Mucosa of rectum (tissue), 2 donors: ENCODE measurements at regions not wholly inside any gene's neighbourhood (a gene's known extent, or its start where the extent isn't known, plus 50 kb on each side); places are given as distances from the start of the nearest gene placed in this dataset.

Source experiments
- H3K27ac ChIP-seq, 2 donors: one replicate each; pipeline ENCODE4 v1.7.0; 2013; ENCODE audit warnings: inconsistent platforms in 2 of 2, low read depth in 2 of 2, low read length in 2 of 2
- H3K27me3 ChIP-seq, 2 donors: one replicate each; pipeline ENCODE4 v1.7.0; 2013; ENCODE audit warnings: low read length in 2 of 2; ENCODE audit not compliant: control insufficient read depth in 2 of 2, insufficient read depth in 2 of 2
- H3K36me3 ChIP-seq, 2 donors: one replicate each; pipeline ENCODE4 v1.7.0; 2013; ENCODE audit warnings: low read length in 2 of 2; ENCODE audit not compliant: control insufficient read depth in 2 of 2, insufficient read depth in 2 of 2
- H3K4me1 ChIP-seq, 2 donors: one replicate each; pipeline ENCODE4 v1.7.0; 2013; ENCODE audit warnings: low read length in 2 of 2, mild to moderate bottlenecking in 1 of 2; ENCODE audit not compliant: control insufficient read depth in 2 of 2, insufficient read depth in 2 of 2
- H3K4me3 ChIP-seq, 2 donors: one replicate each; pipeline ENCODE4 v1.7.0; 2013; ENCODE audit warnings: low read length in 2 of 2
- H3K9ac ChIP-seq, 2 donors: one replicate each; pipeline ENCODE4 v1.7.0; 2013; ENCODE audit warnings: low read length in 2 of 2, low read depth in 1 of 2, mild to moderate bottlenecking in 1 of 2
- H3K9me3 ChIP-seq, 2 donors: one replicate each; pipeline ENCODE4 v1.7.0; 2013; ENCODE audit warnings: low read length in 2 of 2; ENCODE audit not compliant: control insufficient read depth in 2 of 2
- donor health status: healthy.
- donor health status: Normal muscosa, but diverticular disease.

DNA sequence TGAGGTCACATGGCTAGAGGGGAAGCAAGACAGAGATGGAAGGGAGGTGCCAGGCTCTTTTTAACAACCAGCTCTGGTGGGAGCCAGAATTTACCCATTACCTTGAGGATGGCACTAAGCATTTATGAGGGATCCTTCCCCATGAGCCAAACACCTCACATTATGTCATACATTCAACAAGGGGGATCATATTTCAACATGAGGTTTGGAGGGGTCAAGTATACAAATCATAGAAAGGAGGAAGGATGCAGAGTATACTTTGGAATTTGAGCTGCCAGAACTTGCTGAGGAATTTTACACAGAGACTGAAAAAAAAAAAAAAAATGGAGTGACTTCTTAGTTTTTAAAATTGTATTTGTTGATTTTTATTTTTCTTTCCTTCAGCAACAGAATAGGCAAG lies 891.4 kb downstream of the CCDC85A start:
- H3K9me3 ChIP-seq: no peaks in the 10 kb centered on the region
- H3K4me1 ChIP-seq: no peaks in the 10 kb centered on the region
- H3K27ac ChIP-seq: no peak overlapping the region
- H3K27me3 ChIP-seq: no peaks in the 10 kb centered on the region
- no peak overlapping the region for H3K9ac ChIP-seq
- no peaks in the 10 kb centered on the region for H3K36me3 ChIP-seq
- no peak overlapping the region for H3K4me3 ChIP-seq

DNA sequence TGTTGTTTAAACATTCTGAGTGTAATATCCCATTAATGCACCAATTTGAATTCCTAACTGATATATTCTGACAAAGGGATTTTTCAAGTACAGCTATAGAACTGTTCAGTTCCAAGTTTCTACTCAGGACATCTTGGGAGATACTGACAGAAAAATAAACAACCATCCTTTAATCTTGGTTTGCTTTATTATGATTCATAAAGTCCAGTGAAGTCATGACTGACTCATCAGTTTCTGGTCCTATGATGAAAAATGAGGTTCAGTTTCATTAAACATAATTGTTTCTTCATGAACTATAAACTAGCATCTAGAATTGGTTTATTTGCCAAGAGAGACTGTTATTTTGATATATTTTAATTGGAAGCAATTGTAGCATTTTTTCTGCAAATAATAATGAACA lies 896.2 kb downstream of the CCDC85A start:
- Histone ChIP-seq H3K9me3 (no peaks in the 10 kb centered on the region), H3K4me3 (no peak overlapping the region), H3K9ac (no peak overlapping the region), H3K36me3 (no peaks in the 10 kb centered on the region), H3K27me3 (no peaks in the 10 kb centered on the region), H3K27ac (no peak overlapping the region), H3K4me1 (no peaks in the 10 kb centered on the region)

DNA sequence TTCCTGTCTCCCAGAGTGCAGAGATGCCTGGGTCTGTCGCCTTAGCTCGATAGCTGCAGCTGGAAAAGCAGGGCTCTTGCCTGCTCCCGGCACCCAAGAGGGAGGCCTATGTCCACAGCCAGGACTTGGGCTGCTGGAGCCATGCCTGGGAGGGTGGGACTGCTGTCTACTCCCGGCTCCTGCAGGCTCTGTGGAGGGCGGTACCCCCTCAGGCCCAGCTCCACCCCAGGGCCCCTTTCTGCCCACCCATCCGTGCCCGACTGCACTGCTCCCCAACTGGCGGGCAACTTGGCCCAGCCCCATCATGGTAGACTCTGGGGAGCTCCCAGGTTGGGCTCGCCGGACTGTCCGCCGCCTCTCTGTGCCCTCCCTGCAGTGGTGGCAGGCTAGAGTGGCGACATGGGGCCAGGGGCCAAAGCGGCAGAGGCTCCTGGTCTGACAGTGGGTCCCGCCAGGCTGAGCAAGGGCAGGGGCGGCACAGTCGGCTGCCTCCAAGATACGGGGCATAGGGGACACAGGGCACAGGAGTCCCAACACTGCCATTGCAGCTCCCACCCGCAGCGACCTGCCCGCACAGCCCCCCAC lies 901.0 kb downstream of the CCDC85A start:
- Histone ChIP-seq H3K27me3 (no peaks in the 10 kb centered on the region), H3K9me3 (no peaks in the 10 kb centered on the region), H3K4me3 (no peak overlapping the region), H3K27ac (no peak overlapping the region), H3K36me3 (no peaks in the 10 kb centered on the region), H3K9ac (no peak overlapping the region), H3K4me1 (no peaks in the 10 kb centered on the region)

DNA sequence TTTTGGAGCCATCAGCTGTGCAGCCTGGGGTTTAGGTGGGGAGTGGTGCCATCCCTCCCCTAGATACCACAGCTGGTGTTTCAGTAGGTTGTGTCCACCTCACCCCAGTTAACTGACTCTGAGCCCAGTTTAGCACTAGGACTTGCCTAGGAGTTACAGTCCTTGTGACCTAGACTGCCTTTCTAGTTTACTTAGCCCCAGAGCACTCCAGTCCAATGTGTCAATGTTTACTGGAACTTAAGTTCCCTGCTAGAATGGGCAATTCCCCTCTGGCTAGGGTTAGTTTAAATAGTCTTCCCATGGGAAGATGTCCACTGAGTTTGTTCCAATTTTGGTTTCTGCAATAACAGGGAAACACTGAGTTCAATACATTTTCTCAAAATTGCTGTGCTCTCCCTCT lies 909.2 kb downstream of the CCDC85A start:
- Histone ChIP-seq H3K4me3 (no peak overlapping the region), H3K9me3 (no peaks in the 10 kb centered on the region)

DNA sequence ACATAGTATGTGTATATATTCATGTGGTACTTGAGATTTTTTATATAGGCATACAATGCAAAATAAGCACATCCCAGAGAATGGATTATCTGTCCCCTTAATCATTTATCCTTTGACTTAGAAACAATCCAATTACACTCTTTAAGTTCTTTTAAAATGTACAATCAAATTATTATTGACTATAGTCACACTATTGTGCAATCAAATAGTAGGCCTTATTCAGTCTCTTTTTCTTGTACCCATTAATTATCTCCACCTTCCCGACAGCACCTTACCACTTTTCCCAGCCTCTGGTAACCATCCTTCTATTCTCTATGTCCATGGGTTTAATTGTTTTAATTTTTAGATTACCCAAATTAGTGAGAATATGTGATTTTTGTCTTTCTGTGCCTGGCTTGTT lies 914.1 kb downstream of the CCDC85A start:
- Histone ChIP-seq H3K9ac (no peak overlapping the region), H3K9me3 (no peaks in the 10 kb centered on the region), H3K27ac (no peak overlapping the region)

More for the DNA sequence above, 909.2 kb downstream of the CCDC85A start:
- Histone ChIP-seq H3K4me1 (no peaks in the 10 kb centered on the region), H3K27me3 (no peaks in the 10 kb centered on the region), H3K9ac (no peak overlapping the region), H3K36me3 (no peaks in the 10 kb centered on the region), H3K27ac (no peak overlapping the region)

DNA sequence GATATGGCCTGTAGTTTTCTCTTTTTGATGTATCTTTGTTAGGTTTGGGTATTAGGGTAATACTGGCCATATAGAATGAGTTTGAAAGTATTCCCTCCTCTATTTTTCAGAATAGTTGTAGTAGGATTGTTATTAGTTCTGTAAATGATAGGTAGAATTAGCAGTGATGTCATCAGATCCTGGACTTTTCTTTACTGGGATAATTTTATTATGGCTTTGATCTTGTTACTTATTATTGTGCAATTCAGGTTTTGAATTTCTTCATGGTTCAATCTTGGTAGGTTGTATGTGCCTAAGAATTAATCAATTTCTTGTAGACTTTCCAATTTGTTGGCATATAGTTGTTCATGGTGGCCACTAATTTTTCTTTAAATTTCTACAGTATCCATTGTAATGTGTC lies 916.6 kb downstream of the CCDC85A start:
- no peaks in the 10 kb centered on the region for H3K36me3 ChIP-seq
- H3K4me3 ChIP-seq: no peak overlapping the region
- H3K9ac ChIP-seq: no peak overlapping the region
- no peaks in the 10 kb centered on the region for H3K27me3 ChIP-seq
- H3K9me3 ChIP-seq: no peaks in the 10 kb centered on the region
- H3K27ac ChIP-seq: no peak overlapping the region
- H3K4me1 ChIP-seq: no peaks in the 10 kb centered on the region

More for the DNA sequence above, 914.1 kb downstream of the CCDC85A start:
- Histone ChIP-seq H3K27me3 (no peaks in the 10 kb centered on the region), H3K4me3 (no peak overlapping the region), H3K36me3 (no peaks in the 10 kb centered on the region), H3K4me1 (no peaks in the 10 kb centered on the region)

DNA sequence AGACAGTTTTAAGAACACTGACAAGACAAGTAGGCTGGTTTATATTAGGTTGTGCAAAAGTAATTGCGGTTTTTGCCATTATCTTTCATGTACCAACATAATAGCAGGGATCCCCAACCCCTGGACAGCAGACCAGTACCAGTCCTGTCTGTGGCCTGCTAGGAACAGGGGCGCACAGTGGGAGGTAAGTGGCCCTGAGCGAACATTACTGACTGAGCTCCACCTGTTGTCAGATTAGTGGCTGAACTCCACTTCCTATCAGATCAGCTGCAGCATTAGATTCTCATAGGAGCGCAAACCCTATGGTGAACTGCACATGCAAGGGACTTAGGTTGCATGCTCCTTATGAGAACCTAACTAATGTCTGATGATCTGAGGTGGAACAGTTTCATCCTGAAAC lies 921.9 kb downstream of the CCDC85A start:
- no peaks in the 10 kb centered on the region for H3K9me3 ChIP-seq
- H3K9ac ChIP-seq: no peak overlapping the region
- no peaks in the 10 kb centered on the region for H3K36me3 ChIP-seq
- no peak overlapping the region for H3K27ac ChIP-seq
- no peaks in the 10 kb centered on the region for H3K4me1 ChIP-seq
- no peaks in the 10 kb centered on the region for H3K27me3 ChIP-seq
- no peak overlapping the region for H3K4me3 ChIP-seq

DNA sequence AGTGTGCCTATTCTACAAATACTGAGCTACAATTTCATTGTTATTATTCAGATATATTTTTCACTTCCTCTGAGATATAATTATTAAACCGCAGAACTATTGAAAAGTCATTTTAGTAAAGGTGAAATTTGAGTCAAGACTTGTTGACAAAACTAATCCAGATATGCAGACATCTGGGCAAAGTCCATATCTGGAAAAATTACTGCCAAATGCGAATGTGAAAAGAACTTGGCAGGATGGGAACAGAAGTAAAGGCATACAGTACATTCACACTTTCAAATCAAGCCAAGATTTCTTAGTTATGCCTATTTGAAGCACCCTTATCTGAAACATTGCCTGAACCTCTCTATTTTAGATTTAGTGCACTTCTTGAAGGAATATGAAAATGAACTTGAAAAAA lies 923.6 kb downstream of the CCDC85A start:
- no peaks in the 10 kb centered on the region for H3K4me1 ChIP-seq
- no peaks in the 10 kb centered on the region for H3K36me3 ChIP-seq
- no peak overlapping the region for H3K9ac ChIP-seq
- H3K9me3 ChIP-seq: no peaks in the 10 kb centered on the region
- H3K27ac ChIP-seq: no peak overlapping the region
- no peaks in the 10 kb centered on the region for H3K27me3 ChIP-seq
- H3K4me3 ChIP-seq: no peak overlapping the region

DNA sequence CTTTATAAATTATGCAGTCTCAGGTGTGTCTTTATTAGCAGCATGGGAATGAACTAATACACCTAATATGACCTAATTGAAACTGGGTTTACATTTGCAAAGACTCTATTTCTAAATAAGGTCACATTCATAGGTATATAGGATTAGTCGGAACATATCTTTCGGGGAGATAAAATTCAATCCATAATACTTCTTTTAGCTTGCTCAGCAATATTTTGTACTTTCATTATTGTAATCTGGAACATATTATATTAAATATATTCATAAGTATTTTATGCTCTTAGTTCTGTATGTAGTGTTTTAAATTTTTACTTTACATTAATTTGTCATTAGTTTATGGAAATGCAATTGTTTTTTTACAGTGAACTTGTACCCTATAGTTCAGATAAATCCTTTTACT lies 927.7 kb downstream of the CCDC85A start:
- Histone ChIP-seq H3K27me3 (no peaks in the 10 kb centered on the region), H3K9ac (no peak overlapping the region), H3K27ac (no peak overlapping the region), H3K36me3 (no peaks in the 10 kb centered on the region), H3K4me1 (no peaks in the 10 kb centered on the region), H3K4me3 (no peak overlapping the region), H3K9me3 (no peaks in the 10 kb centered on the region)

DNA sequence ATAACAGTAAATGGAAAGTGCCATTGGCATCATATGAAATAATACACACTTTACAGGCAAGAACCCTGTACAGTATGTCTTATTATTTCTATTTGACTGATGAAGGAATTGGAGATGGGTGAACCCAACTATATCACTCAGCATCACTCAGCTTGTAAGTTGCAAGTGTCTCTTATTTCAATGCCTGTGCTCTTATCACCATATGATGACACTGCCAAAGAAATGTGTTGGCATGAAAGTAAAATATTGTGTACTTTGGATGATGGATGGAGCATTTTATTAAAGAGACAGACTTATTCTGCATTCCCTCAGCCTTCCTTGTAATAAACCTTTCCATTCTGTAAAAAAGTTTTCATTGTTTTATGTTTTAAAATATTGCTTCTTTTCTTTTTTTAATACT lies 927.5 kb upstream of the VRK2 start:
- H3K4me3 ChIP-seq: no peak overlapping the region

DNA sequence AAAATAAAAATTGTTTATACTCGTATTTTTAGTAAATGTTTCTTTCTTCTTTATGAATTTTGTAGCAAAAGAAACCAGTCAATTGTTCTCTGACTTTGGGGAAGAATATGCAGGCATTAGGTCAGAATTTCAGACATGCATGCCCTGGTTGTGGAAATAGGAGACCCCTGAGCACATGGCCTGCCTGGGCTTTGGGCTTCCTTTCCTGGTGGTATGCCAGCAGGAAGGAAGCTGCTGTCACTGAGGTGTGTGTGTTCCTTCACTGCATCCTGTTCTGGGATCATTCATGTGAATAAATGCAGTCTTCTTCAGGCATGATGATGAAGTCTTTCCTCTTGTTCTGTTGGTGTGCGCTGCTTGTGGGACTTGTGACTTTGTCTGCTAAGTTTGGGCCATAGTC lies 920.2 kb upstream of the VRK2 start:
- no peaks in the 10 kb centered on the region for H3K27me3 ChIP-seq
- H3K9me3 ChIP-seq: no peaks in the 10 kb centered on the region
- H3K9ac ChIP-seq: no peak overlapping the region
- no peaks in the 10 kb centered on the region for H3K36me3 ChIP-seq
- no peak overlapping the region for H3K4me3 ChIP-seq
- no peaks in the 10 kb centered on the region for H3K4me1 ChIP-seq
- H3K27ac ChIP-seq: no peak overlapping the region

More for the DNA sequence above, 927.5 kb upstream of the VRK2 start:
- Histone ChIP-seq H3K27me3 (no peaks in the 10 kb centered on the region), H3K9me3 (no peaks in the 10 kb centered on the region), H3K36me3 (no peaks in the 10 kb centered on the region), H3K4me1 (no peaks in the 10 kb centered on the region), H3K9ac (no peak overlapping the region), H3K27ac (no peak overlapping the region)
